H1 (cell line): ENCODE measurements at regions not wholly inside any gene's neighbourhood (a gene's known extent, or its start where the extent isn't known, plus 50 kb on each side); places are given as distances from the start of the nearest gene placed in this dataset.

Experiments used
- GTF2F1 ChIP-seq: IDR thresholded peaks from 2 replicates; pipeline ENCODE4 v1.6.1; 2012; ENCODE audit warnings: low read depth, low read length, improper control_type of control experiment, borderline replicate concordance
- RAD21 ChIP-seq, 2 experiments: IDR thresholded peaks in 1 of 2; conservative IDR thresholded peaks in 1 of 2; 2 replicates each; pipeline ENCODE4 v1.6.1; 2011; ENCODE audit warnings: low read depth in 2 of 2, low read length in 2 of 2, improper control_type of control experiment in 1 of 2, inconsistent platforms in 1 of 2, mild to moderate bottlenecking in 1 of 2, moderate library complexity in 1 of 2
- TF ChIP-seq, protein P1 (sequence below): fragments of 300-600 bp; sonication (generic); IDR thresholded peaks from 2 replicates; pipeline ENCODE4 v1.7.1; 2012; ENCODE audit warnings: low read length, moderate library complexity, mild to moderate bottlenecking, inconsistent platforms; ENCODE audit not compliant: insufficient replicate concordance

DNA sequence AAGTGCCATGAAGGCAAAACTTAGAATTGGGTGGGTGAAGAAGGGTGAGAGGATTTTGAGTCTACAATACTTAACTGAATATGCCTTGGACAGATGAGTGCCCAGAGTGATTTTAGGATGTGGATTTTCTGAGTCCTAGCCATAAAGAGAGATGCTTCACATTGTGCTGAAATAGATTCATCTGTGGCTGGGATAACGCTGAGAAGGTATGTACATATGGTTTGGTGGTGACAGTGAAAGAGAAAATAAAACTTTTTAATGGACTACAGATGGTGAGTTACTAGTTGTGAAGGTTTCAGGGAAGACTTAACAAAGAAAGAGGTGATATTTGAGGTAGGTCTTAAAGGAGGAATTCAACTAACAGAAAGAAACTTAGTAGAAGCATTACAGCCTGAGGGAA, 265.8 kb downstream of the AKAIN1 start (continued):
- TF ChIP-seq, protein P1, sequence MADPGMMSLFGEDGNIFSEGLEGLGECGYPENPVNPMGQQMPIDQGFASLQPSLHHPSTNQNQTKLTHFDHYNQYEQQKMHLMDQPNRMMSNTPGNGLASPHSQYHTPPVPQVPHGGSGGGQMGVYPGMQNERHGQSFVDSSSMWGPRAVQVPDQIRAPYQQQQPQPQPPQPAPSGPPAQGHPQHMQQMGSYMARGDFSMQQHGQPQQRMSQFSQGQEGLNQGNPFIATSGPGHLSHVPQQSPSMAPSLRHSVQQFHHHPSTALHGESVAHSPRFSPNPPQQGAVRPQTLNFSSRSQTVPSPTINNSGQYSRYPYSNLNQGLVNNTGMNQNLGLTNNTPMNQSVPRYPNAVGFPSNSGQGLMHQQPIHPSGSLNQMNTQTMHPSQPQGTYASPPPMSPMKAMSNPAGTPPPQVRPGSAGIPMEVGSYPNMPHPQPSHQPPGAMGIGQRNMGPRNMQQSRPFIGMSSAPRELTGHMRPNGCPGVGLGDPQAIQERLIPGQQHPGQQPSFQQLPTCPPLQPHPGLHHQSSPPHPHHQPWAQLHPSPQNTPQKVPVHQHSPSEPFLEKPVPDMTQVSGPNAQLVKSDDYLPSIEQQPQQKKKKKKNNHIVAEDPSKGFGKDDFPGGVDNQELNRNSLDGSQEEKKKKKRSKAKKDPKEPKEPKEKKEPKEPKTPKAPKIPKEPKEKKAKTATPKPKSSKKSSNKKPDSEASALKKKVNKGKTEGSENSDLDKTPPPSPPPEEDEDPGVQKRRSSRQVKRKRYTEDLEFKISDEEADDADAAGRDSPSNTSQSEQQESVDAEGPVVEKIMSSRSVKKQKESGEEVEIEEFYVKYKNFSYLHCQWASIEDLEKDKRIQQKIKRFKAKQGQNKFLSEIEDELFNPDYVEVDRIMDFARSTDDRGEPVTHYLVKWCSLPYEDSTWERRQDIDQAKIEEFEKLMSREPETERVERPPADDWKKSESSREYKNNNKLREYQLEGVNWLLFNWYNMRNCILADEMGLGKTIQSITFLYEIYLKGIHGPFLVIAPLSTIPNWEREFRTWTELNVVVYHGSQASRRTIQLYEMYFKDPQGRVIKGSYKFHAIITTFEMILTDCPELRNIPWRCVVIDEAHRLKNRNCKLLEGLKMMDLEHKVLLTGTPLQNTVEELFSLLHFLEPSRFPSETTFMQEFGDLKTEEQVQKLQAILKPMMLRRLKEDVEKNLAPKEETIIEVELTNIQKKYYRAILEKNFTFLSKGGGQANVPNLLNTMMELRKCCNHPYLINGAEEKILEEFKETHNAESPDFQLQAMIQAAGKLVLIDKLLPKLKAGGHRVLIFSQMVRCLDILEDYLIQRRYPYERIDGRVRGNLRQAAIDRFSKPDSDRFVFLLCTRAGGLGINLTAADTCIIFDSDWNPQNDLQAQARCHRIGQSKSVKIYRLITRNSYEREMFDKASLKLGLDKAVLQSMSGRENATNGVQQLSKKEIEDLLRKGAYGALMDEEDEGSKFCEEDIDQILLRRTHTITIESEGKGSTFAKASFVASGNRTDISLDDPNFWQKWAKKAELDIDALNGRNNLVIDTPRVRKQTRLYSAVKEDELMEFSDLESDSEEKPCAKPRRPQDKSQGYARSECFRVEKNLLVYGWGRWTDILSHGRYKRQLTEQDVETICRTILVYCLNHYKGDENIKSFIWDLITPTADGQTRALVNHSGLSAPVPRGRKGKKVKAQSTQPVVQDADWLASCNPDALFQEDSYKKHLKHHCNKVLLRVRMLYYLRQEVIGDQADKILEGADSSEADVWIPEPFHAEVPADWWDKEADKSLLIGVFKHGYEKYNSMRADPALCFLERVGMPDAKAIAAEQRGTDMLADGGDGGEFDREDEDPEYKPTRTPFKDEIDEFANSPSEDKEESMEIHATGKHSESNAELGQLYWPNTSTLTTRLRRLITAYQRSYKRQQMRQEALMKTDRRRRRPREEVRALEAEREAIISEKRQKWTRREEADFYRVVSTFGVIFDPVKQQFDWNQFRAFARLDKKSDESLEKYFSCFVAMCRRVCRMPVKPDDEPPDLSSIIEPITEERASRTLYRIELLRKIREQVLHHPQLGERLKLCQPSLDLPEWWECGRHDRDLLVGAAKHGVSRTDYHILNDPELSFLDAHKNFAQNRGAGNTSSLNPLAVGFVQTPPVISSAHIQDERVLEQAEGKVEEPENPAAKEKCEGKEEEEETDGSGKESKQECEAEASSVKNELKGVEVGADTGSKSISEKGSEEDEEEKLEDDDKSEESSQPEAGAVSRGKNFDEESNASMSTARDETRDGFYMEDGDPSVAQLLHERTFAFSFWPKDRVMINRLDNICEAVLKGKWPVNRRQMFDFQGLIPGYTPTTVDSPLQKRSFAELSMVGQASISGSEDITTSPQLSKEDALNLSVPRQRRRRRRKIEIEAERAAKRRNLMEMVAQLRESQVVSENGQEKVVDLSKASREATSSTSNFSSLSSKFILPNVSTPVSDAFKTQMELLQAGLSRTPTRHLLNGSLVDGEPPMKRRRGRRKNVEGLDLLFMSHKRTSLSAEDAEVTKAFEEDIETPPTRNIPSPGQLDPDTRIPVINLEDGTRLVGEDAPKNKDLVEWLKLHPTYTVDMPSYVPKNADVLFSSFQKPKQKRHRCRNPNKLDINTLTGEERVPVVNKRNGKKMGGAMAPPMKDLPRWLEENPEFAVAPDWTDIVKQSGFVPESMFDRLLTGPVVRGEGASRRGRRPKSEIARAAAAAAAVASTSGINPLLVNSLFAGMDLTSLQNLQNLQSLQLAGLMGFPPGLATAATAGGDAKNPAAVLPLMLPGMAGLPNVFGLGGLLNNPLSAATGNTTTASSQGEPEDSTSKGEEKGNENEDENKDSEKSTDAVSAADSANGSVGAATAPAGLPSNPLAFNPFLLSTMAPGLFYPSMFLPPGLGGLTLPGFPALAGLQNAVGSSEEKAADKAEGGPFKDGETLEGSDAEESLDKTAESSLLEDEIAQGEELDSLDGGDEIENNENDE, result no peak
- TF ChIP-seq RAD21 (IDR thresholded peaks at IDR 0.05 in 1 of 2, conservative IDR thresholded peaks at IDR 0.05 in 1 of 2; ENCODE audit: low read depth in 2 of 2, low read length in 2 of 2) (no peak), GTF2F1 (no peak)
